DMS 273 (cell line): ENCODE measurements at regions not wholly inside any gene's neighbourhood (a gene's known extent, or its start where the extent isn't known, plus 50 kb on each side); places are given as distances from the start of the nearest gene placed in this dataset.
"Not testable (repeated sequence)": the region's sequence is repeated elsewhere in the genome, so short reads cannot be mapped to it uniquely, and the experiment has no call there.

Experiments used
- DNase-seq: peaks from one replicate; lab custom pipeline; 2025; ENCODE audit not compliant: unreplicated experiment; lab: John Stamatoyannopoulos, UW

DNA sequence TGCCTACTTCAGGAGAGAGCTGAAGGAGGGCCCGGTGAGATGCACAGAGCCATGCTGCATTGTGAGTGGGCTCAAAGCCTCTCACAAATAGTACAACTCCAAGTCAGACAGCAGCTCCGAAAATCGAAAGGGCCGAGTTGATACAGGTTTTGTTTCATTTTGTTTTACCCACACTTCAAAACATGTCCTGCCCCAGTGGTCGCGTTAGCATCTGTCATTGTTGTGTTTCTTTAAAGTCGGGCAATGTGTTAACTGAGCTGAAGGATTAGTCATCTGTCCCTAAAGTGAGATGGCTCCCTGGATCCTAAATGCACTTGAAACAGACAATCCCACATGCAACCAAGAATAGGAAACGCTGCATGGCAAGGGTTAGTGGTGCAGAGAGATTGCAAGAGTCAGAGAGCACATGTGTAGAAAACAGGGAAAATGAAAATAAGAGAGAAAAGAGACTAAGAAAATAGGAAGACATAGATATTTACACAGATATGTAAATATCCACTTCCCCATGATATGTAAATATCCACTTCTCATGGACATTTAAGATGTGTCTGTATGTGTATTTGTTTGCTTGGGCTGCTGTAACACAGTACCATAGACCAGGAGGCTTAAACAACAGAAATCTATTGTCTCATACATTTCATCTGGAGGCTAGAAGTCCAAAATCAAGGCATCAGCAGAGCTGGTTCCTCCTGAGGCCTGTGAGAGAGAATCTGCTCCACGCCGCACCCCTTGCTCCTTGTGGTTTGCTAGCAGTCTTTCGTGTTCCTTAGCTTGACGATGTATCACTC is 131.4 kb upstream of the RAB4A start:
- no peak for DNase-seq

DNA sequence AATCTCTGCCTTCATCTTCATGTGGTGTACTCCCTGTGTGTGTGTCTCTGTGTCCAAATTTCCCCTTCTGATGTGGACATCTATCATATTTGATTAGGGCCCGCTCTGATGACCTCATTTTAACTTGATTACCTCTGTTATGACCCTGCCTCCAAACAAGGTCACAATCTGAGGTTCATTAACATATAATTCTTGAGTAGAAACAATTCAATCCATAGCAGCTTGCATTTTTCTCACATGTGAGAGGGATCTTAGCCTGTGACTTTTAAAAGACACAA is 130.9 kb upstream of the RAB4A start:
- DNase-seq = no peak

DNA sequence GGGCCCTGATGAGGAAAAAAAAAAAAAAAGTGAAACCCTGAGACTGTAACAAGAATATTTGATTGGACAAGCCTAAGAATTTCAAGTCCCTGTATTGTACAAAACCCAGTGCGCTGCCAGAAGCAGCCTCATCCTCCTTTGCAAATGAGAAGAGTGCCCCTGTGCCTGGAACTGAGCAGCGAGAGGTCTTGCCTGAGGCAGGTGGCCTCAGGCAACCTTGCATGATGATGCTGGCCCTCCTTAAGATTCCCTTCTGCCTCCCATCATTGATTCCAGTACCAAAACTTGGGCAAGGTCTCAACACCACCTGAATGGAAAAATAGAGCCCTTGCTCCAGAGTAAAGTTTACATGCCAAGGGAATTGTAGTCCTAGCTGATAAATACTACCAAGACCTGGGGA is 129.6 kb upstream of the RAB4A start:
- no peak for DNase-seq

DNA sequence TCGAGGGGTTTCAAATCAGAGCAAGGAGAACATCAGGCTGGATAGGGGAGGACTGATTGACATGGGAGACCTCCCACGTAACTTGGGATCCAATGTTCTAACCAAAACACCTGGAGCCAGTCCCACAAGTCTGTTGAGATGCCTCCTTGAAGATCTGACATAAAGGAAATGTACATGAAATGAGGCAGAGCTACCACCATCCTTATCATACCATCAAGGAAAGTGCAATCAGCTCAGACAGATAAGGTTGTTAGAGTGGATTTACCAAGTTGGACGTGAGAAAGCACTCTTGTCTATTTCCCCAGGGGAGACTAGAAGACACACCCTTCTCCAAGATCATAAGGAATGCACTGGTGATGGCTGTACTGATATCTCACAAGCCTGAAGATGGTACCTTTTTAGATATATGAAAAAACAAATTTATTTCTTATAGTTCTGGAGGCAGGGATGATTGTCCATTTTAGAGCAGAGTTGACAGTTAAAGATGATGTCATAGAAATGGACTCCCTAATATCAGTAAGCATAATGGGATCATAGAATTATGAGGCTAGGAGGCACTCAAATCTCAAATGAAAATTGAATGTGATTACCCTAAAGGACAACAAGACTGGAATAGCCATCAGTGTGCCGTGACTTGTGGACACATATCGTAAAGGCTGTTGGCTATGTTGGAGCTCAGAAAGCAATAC is 129.1 kb upstream of the RAB4A start:
- no peak for DNase-seq

DNA sequence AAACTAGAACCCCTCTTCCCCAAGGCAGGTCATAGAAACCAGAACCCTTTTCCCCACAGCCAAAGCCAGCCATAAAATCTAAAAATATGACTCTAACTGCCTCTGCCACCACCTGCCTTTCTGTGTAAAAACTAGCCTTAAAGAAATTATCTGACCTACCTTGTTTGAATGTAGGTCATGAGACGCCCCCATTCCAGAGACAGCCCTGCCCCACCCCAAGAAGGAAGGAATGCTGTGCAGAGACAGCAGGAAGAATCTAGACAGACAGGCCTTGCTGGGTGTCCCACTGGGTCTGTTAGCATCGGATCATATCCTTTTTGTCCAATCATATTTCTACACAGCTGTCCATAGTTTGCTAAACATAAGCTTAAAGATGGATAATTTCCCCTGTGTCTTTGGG is 128.4 kb upstream of the RAB4A start:
- no peak for DNase-seq

DNA sequence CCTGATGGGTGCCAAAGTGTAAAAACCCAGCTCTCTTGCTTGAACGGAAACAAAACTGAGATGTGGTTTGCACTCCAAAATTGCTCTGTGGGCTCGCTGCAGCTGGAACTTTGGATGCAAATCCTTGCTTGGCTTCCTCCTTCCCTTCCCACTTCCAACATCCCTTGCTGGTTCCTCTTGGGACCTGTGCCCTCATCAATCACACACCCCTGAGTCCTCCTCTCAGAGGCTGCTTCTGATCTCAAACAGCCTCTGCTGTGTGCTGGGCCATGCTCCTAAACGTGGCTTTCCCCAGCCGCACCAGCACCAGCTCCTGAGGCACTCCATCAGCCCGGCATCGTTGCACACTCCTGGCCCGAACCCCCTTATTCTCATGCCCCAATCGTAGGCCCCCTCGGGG is 124.3 kb upstream of the RAB4A start:
- DNase-seq = no peak

DNA sequence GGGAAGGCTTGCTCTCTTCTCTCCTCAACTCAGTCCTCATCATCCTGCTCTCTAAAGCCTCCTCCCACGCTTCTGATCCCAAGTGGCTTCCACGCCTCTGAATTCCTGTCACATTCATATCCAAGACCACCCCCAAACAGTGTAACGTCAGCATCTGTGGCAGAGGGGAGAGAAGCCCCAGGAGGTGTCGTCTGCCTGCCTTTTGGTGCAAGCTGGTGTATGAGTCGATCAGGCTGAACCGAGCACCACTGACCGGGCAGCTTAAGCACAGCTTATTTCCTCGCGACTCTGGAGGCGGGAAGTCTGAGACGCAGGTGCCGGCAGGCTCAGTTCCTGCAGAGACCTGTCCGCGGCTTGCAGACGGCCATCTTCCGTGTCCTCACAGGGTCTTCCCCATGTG is 123.8 kb upstream of the RAB4A start:
- DNase-seq = no peak

DNA sequence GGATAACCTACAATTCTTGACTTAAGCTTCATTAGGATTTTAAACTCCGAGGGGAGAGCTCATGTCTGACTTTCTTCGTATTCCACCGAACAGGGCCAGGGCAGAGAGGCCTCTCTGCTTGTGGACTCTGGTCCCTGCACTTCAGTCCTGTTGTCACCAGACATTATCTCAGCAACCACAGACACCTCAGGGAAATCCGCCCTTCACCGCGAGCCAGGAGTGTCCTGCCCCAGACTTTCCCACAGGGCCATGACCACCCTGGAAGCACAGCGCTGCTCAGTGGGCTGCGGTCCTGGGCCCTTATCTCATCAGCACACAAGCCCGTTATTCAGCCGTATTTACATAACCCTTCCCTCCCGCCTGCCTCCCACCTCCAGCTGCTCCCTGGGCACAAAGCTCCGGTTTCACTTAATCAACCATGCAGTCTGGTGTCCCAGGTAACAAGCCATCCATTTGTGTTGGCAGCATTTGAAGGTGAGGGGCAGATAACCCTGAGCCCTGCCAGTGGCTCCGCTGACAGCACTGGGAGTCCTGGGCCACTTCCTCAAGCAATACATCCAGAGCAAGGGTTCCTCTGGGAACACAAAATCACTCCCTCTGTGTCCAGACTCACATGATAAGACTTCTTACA is 122.8 kb upstream of the RAB4A start:
- peak; percentile 85 for DNase-seq

DNA sequence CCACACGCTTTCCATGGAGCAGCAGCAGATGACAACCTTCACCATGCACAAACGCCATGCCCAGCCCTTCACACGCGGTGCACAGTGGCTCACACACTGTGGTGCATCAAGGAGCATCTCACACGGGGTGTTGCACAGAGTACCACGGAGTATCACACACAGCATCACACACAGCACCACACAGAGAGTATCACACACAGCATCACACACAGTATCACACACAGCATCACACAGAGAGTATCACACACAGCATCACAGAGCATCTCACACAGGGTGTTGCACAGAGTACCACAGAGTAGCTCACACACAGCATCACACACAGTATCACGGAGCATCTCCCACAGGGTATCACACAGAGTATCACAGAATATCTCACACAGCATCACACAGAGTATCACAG is 122.2 kb upstream of the RAB4A start:
- no peak for DNase-seq

DNA sequence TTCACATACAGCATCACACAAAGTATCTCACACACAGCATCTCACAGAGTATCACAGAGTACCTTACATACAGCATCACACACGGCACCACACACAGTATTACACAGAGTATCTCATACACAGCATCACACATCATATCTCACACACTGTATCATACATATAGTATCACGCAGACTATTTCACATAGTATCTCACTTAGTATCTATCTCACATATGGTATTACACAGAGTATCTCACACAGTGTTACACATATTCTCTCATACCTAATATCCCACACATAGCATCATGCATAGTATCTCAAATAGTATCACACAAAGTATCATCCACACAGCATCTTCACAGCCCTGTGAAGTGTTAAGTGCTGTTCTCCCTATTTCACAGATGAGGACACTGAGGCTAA is 121.5 kb upstream of the RAB4A start:
- no peak for DNase-seq

DNA sequence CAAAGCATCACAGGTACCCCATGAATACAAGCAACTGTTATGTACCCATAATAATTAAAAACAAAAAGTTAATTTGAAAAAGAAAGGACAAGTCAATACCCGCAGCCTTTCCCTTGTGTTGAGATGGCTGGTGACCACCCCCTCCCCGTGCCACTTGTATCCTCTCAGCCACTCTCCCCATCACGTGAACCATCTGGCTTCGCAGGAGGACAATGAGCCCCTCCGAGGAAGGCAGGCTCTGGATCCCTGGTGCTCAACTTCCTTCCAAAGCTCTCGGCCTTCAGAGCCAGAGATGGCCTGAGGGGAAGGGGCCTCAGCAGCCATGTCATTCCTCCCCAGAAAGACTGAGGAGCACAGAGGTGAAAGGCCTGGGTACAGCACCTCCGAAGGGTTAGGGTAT is 120.4 kb upstream of the RAB4A start:
- DNase-seq = no peak

DNA sequence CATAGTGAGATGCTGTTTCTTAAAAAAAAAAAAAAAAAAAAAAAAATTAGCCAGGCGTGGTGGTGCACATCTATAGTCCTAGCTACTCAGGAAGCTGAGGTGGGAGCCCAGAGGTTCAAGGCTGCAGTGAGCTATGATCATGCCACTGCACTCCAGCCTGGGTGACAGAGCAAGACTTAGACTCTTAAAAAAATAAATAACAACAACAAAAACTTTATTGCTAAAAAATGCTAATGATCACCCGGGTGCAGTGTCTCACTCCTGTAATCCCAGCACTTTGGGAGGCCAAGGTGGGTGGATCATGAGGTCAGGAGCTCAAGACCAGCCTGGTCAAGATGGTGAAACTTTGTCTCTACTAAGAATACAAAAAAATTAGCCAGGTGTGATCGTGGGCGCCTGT is 119.5 kb upstream of the RAB4A start:
- DNase-seq = not testable (repeated sequence)

DNA sequence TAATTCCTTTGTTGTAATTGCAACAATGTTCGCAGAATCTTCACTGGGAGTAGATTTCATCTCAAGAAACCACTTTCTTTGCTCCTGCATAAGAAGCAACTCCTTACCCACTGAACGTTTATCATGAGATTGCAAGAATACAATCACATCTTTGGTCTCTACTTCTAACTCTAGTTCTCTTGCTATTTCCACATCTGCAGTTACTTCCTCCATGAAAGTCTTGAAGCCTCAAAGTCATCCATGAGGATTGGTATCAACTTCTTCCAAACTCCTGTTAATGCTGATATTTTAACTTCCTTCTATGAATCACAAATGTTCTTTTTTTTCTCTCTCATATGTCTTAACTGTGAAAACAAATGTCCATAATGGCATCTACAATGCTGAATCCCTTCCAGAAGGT is 118.6 kb upstream of the RAB4A start:
- no peak for DNase-seq

DNA sequence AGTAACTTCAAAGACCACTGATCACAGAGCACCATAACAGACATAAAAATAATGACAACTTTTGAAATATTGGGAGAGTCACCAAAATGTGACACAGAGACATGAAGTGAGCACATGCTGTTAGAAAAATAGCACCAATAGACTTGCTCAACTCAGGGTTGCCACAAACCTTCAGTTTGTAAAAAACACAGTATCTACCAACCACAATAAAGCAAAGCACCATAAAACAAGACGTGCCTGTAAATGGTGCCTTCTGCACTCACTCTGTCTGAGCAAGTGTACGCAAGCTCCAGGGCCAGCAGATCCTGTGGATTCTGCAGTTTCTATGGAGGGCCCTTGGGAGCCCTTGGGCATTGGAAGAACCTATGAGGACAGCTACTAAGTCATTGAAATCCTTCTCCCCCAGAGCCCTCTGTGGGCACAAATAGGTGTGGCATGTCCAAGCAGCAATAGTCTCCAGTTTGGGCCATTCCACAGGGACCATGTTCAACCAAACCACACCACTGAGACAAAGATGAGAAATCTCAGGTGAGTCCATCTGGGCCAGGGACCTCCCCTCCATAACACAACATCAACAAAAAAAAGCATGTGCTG is 116.9 kb upstream of the RAB4A start:
- DNase-seq = no peak

DNA sequence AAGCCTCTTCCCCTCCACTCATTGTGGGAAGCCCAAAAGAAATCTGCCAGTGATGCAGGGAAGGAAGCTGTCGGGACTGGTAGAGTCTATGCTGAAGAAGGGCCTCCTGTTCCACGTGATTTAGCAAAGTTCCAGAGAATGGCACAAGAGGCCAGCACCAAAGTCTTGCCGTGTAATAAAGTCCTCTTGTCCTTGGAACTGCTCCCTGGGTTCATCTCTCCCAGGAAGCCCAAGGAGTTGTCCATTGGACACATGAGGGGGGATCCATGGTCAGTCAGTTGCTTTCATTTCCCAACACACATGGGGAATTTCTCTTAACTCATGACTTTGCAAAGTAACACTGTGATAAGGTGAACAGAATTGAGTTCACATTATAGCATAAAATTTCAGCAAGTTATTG is 116.1 kb upstream of the RAB4A start:
- DNase-seq = no peak

DNA sequence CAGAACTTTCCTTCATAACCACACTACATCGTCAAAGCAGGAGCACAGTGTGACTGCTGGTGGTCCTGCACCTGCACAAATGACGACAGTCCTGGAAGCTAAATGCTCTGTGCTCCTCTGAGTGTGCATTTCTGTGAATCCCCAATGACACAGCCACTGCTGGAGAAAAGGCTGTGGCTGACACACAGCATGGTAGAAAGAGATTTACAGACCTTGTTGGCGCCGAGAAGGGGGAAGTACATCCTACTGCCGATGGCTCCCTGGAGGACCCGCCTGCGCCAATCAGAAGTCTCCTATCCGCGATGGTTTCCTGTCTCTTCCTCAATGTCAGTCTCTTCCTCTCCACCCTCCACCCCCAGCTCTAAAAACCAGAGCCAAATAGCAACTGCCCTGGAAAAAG is 115.4 kb upstream of the RAB4A start:
- no peak for DNase-seq

DNA sequence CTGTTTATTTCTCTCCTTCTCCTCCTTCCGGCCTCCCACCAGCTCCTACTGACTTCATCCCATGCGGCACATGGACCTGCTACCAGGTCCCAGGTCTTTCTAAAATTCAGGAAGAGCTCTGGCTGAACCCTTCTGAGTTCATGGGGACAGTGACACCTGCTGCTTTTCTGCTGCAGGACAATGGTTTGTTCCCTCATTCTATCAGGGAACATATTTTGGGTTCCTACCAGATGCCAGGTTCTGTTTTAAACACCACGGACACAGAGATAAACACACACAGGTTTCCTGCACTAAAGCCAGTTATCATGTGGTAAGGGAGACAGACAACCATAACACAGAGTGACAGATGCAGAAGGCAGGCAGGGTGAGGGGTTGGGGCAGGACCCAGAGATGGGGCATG is 114.0 kb upstream of the RAB4A start:
- peak; percentile 64 for DNase-seq

DNA sequence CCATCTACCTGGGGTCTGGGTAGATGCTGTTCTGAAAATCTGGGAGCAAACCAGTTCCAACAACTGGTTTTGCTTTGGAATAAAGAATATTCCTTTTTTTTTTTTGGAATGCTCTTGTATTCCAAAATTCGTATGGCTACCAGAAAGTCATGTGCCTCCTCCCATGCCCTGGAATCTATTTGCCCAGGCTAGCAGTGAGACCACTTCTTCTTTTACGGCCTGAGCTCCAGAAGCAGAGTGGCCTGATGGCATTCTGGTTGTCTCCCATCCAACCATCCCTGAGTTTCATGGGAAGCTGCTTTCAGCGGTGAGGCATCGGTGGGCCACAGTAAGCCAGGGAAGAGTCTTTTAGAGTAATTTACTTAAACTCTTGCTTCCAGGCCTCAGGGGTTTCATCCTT is 113.4 kb upstream of the RAB4A start:
- DNase-seq = no peak

DNA sequence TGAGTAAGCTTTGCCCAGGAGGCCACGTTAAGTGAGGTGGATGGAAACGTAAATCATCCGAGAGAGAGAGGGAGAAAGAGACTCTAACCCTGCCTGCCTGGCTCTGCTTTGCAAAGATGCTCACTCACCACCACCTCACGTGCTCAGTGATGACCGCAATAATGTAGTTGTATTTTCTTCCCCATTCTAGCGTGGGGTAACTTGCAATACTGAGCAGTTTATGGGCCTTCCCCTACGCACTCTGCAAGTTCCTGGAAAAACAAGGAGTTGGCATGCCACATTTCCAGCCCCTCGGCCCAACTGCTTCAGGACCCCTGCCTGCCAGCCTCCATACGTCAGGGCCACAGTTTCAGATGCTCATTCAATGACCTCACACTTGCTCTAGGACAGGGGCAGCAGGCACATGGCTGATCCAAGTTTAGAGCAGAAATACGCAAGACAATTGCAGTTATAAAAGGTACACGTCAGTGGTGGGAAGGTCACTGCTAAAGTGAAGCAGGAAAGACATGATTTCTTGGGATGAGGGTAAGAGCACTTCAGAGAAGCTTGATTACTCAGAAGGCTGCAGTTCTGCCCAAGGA is 112.5 kb upstream of the RAB4A start:
- DNase-seq = no peak

DNA sequence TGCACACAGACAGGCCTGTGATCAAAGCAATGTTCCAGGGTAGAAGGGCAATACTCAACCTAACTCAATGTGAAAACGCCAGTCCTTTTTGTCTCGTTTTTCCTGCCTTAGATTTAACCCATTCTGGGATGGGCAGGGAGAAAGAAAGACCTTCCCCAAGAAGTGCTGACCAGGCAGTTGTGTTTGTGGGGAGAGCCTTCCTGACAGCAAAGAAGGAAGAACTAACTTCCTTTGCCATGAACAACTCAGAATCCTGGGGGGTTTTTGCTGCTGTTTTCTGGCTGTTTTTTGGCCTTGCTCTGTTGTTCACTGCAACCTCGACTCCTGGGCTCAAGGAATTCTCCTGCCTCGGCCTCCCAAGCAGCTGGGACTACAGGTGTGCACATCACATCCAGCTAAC is 112.0 kb upstream of the RAB4A start:
- no peak for DNase-seq

DNA sequence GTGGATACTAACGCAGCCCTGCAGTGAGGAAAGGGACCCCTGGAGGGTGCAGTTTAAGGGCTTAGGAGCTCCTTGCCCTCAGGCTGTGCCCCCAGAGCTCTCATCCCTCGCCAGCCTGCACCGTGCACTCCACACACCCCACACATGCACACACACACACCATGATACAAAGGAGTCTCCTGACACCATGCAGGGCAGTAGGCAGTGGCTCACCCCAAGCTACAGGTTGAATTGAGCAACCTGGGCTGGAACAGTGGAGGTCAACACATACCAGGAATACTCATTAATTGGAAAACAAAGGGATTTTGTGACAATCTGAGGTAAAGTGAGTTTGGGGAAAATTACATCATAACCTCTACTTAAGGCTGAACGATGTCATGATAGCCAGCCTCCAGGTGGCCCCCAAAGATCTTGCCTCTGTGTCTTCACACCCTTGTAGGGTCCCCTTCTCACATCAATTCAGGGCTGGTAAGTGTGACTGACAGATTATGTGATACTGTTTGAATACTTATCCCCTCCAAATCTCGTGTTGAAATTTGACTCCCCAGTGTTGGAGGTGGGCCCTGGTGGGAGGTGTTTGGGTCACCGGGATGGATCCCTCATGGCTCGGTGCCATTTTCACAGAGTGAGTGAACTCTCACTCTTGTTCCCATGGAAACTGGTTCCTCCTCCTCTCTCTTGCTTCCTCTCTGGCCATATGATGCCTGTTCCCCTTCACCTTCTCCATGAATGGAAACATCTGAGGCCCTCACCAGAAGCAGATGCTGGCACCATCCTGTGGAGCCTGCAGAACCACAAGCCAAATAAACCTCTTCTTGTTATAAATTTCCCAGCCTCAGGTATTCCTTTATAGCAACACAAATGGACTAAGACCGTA is 111.0 kb upstream of the RAB4A start:
- DNase-seq = peak; percentile 76
